ENCODE measurements at regions not wholly inside any gene's neighbourhood (a gene's known extent, or its start where the extent isn't known, plus 50 kb on each side); places are given as distances from the start of the nearest gene placed in this dataset.

DNA sequence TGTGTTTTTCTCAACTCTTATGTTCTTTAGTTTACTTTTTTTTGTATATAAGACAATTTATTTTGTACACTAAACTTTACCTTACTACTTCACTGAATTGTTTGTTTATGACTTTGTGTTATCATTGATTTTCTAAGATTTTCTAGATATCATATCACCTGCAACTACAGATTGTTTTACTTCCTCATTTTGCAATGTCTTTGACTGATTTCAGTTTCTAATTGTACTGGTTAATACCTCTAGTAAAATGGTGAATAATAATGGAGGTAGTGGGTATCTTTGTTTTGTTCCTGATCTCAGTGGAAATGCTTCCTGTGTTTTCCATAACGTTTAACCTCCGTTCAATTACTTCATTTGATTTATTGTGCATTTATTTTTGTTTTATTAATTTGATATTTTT is 490.2 kb downstream of the TLL1 start:
- no peak for DNase-seq (ENCODE audit: low spot score)

DNA sequence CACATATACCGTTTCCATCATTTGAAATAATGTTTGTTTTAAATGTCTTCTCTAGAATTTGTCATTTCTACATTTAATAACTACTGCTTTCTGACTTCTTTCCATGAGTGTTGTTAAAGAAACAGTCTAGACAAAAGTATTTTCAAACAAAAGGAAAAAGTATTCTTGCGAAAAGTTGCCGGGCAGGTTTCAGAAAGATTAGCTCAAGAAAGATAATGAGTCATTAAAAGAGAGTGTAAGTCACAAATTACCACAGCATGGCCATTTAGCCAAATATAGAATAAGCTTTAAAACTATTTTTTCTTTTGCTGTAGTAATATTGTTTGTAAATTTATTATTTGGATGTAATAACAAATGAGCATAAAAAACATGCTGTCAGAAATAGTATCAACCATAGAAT is 493.0 kb downstream of the TLL1 start:
- DNase-seq (ENCODE audit: low spot score) = no peak

DNA sequence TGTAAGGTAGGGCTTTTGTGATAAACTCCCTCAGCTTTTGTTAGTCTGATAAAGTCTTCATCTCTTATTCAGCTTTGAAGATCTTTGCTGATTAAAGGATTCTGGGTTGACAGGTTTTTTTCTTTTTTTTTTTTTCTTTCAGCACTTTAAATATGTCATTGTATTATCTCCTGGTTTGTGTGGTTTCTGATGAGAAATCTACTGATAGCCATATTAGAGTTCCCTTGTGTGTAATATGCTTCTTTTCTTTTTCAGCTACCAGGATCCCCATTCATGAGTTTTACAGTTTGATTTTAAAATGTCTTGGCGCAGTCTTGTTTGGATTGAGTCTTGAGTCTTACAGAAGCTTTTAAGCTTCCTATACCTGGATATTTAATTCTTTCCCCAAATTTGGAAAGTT is 504.5 kb downstream of the TLL1 start:
- no peak for DNase-seq (ENCODE audit: low spot score)

DNA sequence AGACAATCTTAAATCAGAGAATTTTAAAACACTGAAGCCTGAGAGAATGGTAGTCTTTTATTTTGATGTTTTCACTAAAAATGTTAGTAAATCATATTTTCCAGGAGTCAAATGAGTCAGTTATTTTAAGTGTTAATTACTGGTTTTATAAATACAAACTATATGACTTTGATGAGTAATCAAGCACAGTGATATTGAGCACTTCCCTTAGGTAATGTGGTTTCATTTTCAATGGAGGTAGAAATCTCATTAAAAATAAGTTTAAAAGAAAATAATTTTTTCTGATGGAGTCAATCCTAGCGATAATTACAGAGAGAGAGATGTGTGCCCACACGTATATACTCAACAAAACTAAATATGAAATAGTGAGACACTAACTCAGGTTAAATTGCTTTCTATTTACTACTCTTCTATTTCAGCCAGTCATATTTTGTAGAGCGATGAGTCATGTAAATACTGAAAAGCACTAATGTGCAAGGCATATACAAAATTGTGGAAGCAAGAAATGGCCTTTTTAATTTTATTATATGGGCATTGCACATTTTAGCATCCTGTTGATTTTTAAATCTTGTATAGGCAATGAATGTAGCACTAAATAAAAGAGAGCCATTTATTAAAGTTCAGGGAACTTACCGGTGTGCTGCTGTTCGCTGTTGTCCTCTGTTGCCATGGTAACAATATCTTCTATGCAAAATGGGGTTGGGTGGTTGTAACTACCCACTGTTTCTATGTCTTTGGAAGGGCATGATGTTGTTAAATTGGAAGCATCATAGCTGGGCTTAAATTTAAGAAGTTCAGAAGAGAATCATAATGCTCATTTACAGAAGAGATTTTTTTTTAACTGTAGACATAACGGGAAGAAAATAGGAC is 513.7 kb downstream of the TLL1 start:
- DNase-seq (ENCODE audit: low spot score) = no peak

DNA sequence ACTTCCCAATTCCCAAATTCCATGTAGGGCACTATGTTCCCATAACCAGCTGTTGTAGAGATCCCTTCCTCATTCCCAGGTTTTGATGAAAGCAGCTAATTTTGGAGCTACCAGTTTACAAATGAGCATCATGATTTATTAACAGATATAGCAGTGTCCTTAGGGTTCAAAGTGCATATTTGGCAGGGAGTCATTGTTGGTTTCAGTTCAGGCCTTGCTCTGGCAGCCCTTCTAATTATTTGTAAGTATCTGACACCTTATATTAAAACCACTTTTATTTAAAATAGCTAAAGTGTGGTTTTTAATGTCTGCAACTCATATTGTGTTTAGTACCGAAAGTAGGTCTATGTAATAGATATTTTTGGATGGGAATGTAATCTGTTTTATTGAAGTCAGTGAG is 518.5 kb downstream of the TLL1 start:
- DNase-seq (ENCODE audit: low spot score) = no peak

DNA sequence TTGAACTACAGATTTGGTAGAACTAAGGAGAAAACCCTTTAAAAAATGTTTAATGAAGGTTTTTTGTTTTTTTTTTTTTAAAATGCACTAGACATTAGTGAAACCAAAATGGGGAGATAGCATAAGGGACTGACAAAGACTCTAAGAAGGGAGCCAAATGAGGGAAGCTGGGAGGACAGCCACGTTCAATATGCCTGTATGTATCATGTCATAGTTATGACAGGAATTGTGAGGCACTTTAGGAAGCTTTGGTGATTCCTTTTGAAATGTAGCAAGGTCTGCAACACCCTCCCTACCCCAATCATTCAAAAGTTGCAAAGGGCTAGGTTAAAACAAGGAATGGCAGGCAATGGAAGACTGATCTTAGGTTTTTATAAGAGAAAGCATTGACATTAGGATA is 526.0 kb downstream of the TLL1 start:
- no peak for DNase-seq (ENCODE audit: low spot score)

DNA sequence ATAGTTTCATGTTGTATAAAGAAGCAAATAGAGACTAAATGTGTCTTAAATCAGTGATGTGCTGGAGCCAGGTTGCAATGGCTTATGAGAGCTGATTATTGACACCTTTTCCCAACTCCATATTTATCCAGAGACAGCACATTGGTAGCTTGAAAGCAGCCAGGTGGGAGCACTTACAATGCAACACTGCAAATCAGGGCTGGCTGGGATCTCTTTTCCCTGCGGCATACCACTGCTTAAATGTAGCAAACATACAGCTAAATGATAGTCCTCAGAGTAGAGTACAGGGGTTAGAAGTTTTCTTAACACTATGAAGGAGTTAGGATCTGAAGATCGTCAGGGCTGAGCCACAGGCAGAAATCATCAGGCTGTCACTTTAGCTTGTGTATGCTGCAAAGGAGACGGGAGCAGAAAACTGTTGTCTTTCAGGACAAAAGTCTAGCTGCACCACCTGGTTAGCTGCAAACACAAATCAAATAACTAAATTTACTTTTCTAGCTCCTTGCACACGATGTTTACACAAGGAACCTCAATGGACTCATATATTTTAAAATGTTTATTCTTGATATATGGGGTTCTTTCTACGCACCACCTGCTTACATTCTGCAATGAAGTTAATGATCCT is 527.3 kb downstream of the TLL1 start:
- DNase-seq (ENCODE audit: low spot score) = no peak

DNA sequence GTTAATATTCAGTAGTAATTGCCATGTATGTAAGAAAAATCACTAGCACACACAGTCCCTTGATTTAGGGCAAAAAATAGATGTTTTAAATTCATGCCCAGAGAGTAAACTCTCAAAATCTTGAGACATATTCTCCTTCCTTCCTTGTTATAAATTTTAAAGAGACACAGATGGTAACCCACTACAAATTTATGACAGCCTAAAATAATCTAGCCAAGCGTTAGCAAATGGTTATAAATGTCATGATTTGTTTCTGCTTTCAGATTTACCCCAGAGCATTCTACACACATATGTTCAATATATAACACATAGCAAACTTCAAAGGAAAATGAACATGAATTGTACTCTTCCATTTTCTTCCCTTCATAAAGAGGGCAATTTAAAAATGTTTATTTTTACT is 540.3 kb downstream of the TLL1 start:
- no peak for DNase-seq (ENCODE audit: low spot score)

DNA sequence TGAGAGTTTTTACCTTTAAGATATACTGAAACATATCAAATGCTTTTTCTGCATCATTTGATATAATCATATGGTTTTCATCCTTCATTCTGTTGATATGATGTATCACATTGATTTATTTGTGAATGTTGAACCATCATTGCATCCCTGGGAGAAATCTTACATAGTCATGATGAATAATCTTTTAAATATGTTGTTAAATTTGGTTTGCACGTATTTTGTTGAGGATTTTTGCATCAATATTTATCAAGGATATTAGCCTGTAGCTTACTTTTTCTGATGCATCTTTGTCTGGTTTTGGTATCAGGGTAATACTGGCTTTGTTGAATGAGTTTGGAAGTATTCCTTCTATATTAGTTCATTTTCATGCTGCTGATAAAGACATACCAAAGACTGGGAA is 541.4 kb downstream of the TLL1 start:
- DNase-seq (ENCODE audit: low spot score) = no peak

DNA sequence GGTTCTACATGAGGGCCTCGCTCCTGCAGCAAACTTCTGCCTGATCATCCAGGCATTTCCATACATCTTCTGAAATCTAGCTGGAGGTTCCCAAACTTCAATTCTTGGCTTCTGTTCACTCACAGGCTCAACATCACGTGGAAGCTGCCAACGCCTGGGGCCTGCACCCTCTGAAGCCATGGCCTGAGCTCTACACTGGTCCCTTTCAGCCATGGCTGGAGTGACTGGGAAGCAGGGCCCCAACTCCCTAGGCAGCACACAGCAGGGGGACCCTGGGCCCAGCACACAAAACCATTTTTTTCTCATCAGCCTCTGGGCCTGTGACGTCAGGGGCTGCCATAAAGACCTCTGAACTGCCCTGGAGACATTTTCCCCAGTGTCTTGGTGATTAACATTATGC is 542.7 kb downstream of the TLL1 start:
- no peak for DNase-seq (ENCODE audit: low spot score)

DNA sequence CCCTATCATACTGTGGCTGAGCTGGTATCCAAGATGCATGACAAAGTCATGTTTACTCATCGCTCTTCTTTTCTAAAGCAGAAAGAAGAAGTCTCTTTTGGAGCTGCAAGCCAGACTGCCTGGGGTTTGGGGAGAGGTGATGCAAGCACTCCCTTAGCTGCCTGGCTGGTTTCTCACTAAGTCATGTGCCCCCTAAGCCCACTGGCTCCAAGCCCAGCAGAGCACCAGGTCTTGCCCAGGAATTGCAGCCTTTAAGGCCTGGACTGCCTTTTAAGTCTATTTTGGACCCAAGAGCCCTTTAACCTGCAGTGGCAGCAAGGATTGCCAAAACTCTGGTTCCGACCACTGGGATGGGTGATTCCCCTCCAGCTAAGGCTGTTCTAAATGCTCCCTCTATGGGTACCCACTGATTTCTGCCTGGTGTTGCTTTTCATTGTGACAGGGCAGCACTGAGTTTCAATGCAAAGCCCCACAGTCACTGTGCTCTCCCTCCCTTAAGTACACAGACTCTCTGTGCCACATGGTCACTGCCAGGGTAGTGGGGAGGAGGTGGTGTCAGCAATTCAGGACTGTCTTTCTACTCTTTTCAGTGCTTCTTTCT is 548.6 kb downstream of the TLL1 start:
- no peak for DNase-seq (ENCODE audit: low spot score)

DNA sequence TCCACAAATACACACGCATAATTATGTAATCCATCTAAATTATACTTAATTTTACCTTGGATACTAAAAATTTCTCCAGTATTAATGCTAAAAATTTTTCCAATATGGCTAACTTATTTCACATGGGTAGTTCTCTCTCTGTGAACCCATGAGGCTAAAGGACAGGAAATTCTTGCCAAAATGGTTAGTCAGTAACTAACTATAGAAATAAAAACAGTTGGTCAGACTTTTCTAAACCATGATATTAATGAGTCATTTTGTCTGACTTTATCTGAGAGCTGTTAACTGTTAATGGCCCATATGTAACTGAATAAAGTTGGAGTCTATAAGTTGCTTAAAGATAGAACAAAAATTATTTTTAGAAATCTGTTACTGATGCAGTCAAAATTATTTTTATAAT is 549.4 kb downstream of the TLL1 start:
- DNase-seq (ENCODE audit: low spot score) = no peak

DNA sequence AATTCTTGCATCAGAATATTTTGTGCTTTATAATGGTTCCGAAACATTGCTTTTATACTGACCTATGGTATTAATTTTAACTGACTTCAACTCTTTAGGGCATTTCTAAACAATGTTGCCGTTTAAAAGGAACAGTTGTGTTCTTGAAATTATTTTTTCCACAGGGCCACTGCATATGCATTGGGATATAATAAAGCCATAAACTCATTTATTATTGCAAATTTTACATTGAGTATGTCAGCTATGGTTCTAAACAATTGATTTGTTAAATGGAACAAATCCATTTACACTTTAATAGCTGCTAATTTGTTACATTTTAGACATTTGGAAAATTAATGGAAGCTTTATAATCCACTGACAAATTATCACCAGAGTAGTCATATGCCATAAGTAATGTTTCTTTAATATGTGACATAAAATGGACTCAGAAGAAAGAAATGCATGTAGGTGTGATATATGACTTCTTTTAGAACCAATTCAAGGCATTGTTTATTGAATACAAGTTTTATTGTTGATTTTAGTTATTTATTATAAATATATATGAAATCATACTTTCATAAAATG is 553.3 kb downstream of the TLL1 start:
- DNase-seq (ENCODE audit: low spot score) = no peak

DNA sequence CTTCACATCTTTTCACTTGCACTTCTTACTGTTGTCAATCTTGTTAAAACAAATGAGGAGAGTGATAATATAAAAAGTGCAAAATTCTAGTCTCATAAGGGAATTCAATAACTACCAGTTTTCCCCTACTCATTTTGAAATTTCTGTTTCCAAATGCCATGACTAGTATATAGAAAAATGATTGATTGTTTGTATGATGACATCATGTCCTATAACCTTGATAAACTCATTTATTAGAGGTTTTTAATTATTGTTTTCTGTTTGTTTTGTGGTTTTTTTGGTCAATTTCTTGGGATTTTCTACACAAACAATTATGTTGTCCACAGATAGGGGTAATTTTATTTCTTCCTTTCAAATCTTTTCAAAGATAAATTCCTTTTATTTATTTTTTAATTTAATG is 559.1 kb downstream of the TLL1 start:
- no peak for DNase-seq (ENCODE audit: low spot score)

DNA sequence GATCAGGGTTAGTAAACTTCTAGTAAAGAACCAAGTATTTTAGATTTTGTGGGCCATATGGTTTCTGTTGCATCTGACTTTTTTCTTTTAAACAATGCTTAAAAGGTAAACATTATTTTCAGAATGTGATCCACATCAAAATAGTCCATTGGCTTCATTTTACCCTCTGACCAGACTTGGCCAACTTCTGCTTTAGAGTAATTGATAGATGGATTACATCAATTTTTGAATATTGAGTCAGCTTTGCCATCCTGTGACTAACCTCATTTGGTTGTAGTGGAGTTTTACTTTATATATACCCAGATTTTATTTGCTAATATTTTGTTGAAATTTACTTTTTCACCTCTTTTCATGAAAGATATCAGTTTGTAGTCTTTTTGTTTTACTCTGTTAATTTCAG is 559.8 kb downstream of the TLL1 start:
- DNase-seq (ENCODE audit: low spot score) = no peak

DNA sequence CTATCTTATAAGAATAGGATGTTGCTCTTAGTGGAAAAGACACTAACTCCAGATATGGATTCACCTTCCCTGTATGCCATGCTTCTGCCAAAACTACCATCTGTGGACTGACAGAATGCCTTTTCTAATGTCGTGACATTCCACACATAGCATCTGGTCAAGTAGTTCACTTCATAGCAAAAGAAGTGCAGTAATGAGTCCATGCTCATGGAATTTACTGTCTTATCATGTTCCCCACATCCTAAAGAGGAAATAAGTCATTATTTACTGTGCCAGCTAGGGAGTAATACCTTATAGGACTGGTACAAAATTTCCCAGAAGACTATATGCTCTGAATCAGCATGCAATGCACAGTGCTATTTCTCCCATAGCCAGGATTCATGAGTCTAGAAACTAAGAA is 562.4 kb downstream of the TLL1 start:
- DNase-seq (ENCODE audit: low spot score) = no peak

DNA sequence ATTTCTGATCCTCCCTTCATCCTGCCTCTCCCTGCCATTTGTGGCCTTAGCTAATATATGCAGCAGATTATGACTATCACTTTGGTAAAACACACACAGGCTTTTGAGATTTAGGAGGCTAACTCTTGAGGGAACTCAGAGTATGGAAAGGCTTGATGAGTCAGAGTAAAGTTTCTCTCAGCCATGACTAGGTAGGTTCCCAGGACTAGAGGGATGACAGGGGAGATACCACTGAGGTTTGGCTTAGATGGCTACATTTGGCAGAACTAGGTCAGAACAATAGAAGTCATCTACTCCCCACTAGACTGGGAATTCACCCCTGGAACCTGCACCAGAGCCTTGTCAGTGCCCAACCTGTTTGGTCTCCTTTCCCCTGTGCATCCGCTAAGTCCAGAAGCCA is 585.7 kb downstream of the TLL1 start:
- no peak for DNase-seq (ENCODE audit: low spot score)

DNA sequence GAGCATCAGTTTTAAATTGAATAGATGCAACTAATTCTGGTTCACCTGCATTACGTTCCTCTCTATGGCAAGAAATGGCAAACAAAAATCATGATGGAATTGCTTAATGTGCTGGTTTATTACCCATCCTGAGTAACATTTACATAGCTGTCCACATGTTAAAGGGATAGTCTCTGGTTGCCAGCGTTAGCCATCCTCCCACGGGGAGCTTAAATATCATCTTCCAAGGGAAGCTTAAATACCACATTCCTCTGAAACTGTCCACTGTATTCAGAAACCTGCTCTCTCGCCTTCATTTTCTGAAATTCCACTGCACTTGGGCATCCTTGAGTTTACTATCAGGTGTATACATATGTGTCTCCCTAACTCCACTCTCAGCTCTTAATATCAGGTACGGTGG is 586.6 kb downstream of the TLL1 start:
- no peak for DNase-seq (ENCODE audit: low spot score)

DNA sequence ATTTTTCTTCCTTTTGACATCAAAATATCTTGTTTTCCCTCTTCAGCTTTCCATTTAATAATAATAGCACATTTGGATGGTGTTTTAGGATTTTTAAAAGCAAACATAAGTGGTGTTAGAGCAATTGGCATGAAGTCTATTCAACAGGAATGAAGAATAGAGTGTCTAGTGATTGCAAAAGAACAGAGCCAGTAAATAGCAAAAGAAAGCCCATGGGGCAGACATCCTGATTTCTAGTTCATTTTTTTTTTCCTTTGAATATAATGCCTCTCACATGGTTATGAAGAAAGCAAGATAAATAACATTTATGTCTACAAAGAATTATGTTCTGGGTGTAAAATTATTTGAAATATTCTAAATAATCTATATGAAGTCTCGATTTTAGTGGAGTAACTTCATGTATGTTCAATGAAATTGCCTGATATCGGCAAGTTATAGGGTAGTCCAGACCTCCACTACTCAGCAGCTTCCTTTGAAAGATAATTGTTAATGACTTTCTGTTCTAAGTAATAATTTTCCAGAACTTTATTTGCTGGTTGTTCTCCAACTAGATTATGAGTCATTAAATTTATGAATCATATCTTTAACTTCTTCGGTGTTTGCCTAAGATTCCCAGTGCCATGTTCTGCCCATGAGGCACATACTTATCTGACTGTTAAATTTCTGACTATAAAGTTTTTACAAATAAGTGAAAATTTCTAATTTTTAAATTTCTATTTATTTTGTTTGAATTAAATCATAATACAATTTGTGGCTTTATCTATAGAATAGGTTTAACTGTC is 587.9 kb downstream of the TLL1 start:
- no peak for DNase-seq (ENCODE audit: low spot score)

DNA sequence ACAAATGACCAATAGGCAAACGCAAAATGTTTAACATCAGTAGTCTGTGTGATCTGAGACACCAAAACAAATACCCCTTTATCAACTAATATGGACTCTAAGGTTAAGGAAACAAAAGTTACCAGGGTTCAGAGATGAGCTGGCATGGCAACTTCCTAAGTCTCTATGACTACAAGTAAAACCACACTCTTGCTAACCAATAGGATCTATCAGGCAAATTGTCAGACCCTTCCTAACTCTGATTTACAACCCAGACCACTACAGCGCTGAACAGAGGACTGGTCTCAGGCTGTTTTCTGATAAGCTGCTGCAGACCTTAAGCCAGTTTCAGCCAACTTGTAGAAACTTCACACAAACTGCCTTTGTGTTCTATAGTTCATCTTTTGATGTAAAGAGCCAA is 608.0 kb downstream of the TLL1 start:
- DNase-seq (ENCODE audit: low spot score) = no peak

DNA sequence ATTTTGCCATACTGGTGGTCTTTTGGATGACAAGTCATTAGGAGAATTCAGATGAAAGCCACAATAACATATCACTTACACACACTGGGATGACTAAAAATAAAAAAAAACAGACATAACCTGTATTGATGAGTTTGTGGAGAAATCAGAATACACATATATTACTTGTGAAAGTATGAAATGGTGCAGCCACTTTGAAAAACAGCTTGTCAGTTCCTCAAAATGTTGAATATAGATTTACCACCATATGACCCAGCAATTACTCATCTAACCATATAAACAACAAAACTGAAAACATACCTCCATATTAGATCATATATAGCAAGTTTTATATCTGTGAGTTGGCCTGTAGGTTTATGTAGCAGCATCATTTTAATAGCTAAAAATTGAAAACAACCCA is 608.7 kb downstream of the TLL1 start:
- no peak for DNase-seq (ENCODE audit: low spot score)

DNA sequence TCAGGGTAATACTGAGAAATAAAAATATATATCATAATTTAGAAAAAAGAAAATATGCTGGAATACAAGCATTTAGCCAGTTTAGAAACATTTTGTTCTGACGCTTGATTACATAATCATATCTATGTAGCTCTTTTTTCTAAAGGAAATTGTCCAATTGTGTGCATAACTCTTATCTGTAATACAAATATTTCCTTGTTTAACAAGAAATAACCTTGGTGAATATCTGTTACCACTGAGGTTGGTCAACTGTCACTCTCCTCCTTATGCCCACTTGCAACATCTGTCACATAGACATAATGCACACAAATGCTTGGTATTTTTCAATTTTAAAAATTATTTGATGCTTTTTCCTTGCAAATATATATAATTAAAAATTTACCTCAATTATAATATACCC is 609.7 kb downstream of the TLL1 start:
- no peak for DNase-seq (ENCODE audit: low spot score)

Measured in mucosa of gallbladder (tissue), 1 donor.